ENCODE measurements at regions not wholly inside any gene's neighbourhood (a gene's known extent, or its start where the extent isn't known, plus 50 kb on each side); places are given as distances from the start of the nearest gene placed in this dataset.

GRCh38 chrX:39985551-39985950, 112.2 kb downstream of the BCOR start:
- no peak for TF ChIP-seq JUND (IDR thresholded peaks at IDR 0.05)
- TF ChIP-seq EZH2phosphoT487 (IDR thresholded peaks at IDR 0.05; ENCODE audit: borderline replicate concordance, low read depth): no peak
- TF ChIP-seq EP300 (IDR thresholded peaks at IDR 0.05; ENCODE audit: borderline replicate concordance in 1 of 2, low read depth in 1 of 2, low read length in 1 of 2): no peak
- TF ChIP-seq REST (IDR thresholded peaks at IDR 0.05; ENCODE audit: low read depth, low read length): no peak
- no peak for TF ChIP-seq CTCF (IDR thresholded peaks at IDR 0.05)
- TF ChIP-seq MAX (IDR thresholded peaks at IDR 0.05; ENCODE audit: low read depth): no peak
- no peak for TF ChIP-seq TAF1 (IDR thresholded peaks at IDR 0.05; ENCODE audit: borderline replicate concordance, low read depth, low read length)
- TF ChIP-seq GABPA (IDR thresholded peaks at IDR 0.05; ENCODE audit: low read depth): no peak
- TF ChIP-seq RFX5 (IDR thresholded peaks at IDR 0.05; ENCODE audit: low read length): no peak
- TF ChIP-seq SIN3A (IDR thresholded peaks at IDR 0.05; ENCODE audit: borderline replicate concordance, low read depth, low read length): no peak
- no peak for TF ChIP-seq MEF2A (IDR thresholded peaks at IDR 0.05; ENCODE audit: borderline replicate concordance, low read depth)
- no peak for TF ChIP-seq YY1 (IDR thresholded peaks at IDR 0.05; ENCODE audit: low read depth)
- TF ChIP-seq ELF1 (IDR thresholded peaks at IDR 0.05): no peak
